Stimulated activated effector memory CD8-positive, alpha-beta T cell treated with anti-CD3 and anti-CD28 coated beads, Interleukin-12 subunit alpha, Interleukin-12 subunit beta, amount 100 ng/mL, for 72 hours (primary cell): ENCODE measurements at regions not wholly inside any gene's neighbourhood (a gene's known extent, or its start where the extent isn't known, plus 50 kb on each side); places are given as distances from the start of the nearest gene placed in this dataset.
A peak's percentile ranks its signal among the peaks of the same experiment; 100 is the strongest.
"Not testable (repeated sequence)": the region's sequence is repeated elsewhere in the genome, so short reads cannot be mapped to it uniquely, and the experiment has no call there.

Experiments
- ATAC-seq: fragments of 150-1000 bp; cut with Tn5 transposase; 2 replicates; pipeline ENCODE4 v1.10.0; 2021
- DNase-seq, 2 donors: peaks; one replicate each; pipeline ENCODE4 v3.0.0; 2021 to 2022; ENCODE audit warnings: low spot score in 2 of 2
- H3K27ac Mint-ChIP-seq: one replicate; pipeline ENCODE4 v1.8.0; 2022; ENCODE audit warnings: mild to moderate bottlenecking, mixed read lengths
- H3K36me3 Mint-ChIP-seq: one replicate; pipeline ENCODE4 v1.8.0; 2022; ENCODE audit warnings: mild to moderate bottlenecking, mixed read lengths
- H3K4me1 Mint-ChIP-seq: one replicate; pipeline ENCODE4 v1.8.0; 2022; ENCODE audit warnings: mixed read lengths
- H3K4me3 Mint-ChIP-seq: one replicate; pipeline ENCODE4 v1.8.0; 2022; ENCODE audit warnings: mild to moderate bottlenecking, mixed read lengths
- H3K9me3 Mint-ChIP-seq: one replicate; pipeline ENCODE4 v1.8.0; 2022; ENCODE audit warnings: mixed read lengths

GRCh38 chr4:49510238-49510637 is 524.2 kb downstream of the CWH43 start:
- not testable (repeated sequence) for H3K27ac Mint-ChIP-seq, ATAC-seq, DNase-seq, H3K4me3 Mint-ChIP-seq, H3K36me3 Mint-ChIP-seq
- H3K4me1 Mint-ChIP-seq, result peaks cover 16% of the 10 kb centered on the region
- peaks cover 43% of the 10 kb centered on the region for H3K9me3 Mint-ChIP-seq

GRCh38 chr4:49511353-49511752 is 525.3 kb downstream of the CWH43 start:
- H3K4me3 Mint-ChIP-seq, H3K36me3 Mint-ChIP-seq, ATAC-seq, H3K27ac Mint-ChIP-seq, DNase-seq: not testable (repeated sequence)
- H3K9me3 Mint-ChIP-seq, result peaks cover 47% of the 10 kb centered on the region
- H3K4me1 Mint-ChIP-seq, result peaks cover 16% of the 10 kb centered on the region

- DNase-seq, H3K36me3 Mint-ChIP-seq, H3K27ac Mint-ChIP-seq, ATAC-seq, H3K4me3 Mint-ChIP-seq: not testable (repeated sequence)
- peaks cover 16% of the 10 kb centered on the region for H3K4me1 Mint-ChIP-seq
- peaks cover 52% of the 10 kb centered on the region for H3K9me3 Mint-ChIP-seq
Measured at GRCh38 chr4:49511881-49512491, 525.9 kb downstream of the CWH43 start.

GRCh38 chr4:49512641-49513545 is 526.8 kb downstream of the CWH43 start:
- H3K4me1 Mint-ChIP-seq, result peaks cover 16% of the 10 kb centered on the region
- DNase-seq, result peak; percentile 23 to 50
- H3K9me3 Mint-ChIP-seq, result peaks cover 52% of the 10 kb centered on the region
- H3K36me3 Mint-ChIP-seq, H3K27ac Mint-ChIP-seq, ATAC-seq, H3K4me3 Mint-ChIP-seq: not testable (repeated sequence)

GRCh38 chr4:49513546-49514115 is 527.6 kb downstream of the CWH43 start:
- not testable (repeated sequence) for H3K36me3 Mint-ChIP-seq, ATAC-seq, DNase-seq, H3K4me3 Mint-ChIP-seq, H3K27ac Mint-ChIP-seq
- Mint-ChIP-seq H3K9me3 (peaks cover 52% of the 10 kb centered on the region), H3K4me1 (peaks cover 16% of the 10 kb centered on the region)

GRCh38 chr4:49514171-49514699 is 528.2 kb downstream of the CWH43 start:
- DNase-seq, H3K27ac Mint-ChIP-seq, H3K36me3 Mint-ChIP-seq, ATAC-seq, H3K4me3 Mint-ChIP-seq: not testable (repeated sequence)
- peaks cover 52% of the 10 kb centered on the region for H3K9me3 Mint-ChIP-seq
- peaks cover 16% of the 10 kb centered on the region for H3K4me1 Mint-ChIP-seq

- Mint-ChIP-seq H3K4me1 (peaks cover 16% of the 10 kb centered on the region), H3K9me3 (peaks cover 52% of the 10 kb centered on the region)
- not testable (repeated sequence) for H3K36me3 Mint-ChIP-seq, H3K4me3 Mint-ChIP-seq, DNase-seq, H3K27ac Mint-ChIP-seq, ATAC-seq
Measured at GRCh38 chr4:49514841-49515240, 528.8 kb downstream of the CWH43 start.

- H3K36me3 Mint-ChIP-seq, H3K27ac Mint-ChIP-seq, DNase-seq, H3K4me3 Mint-ChIP-seq, ATAC-seq: not testable (repeated sequence)
- peaks cover 50% of the 10 kb centered on the region for H3K9me3 Mint-ChIP-seq
- H3K4me1 Mint-ChIP-seq, result peaks cover 16% of the 10 kb centered on the region
Measured at GRCh38 chr4:49515241-49515640, 529.2 kb downstream of the CWH43 start.

GRCh38 chr4:49516096-49516495 is 530.0 kb downstream of the CWH43 start:
- H3K9me3 Mint-ChIP-seq, result peaks cover 43% of the 10 kb centered on the region
- not testable (repeated sequence) for DNase-seq, H3K4me3 Mint-ChIP-seq, H3K36me3 Mint-ChIP-seq, ATAC-seq, H3K27ac Mint-ChIP-seq
- peaks cover 16% of the 10 kb centered on the region for H3K4me1 Mint-ChIP-seq

- no peak for ATAC-seq
- H3K27ac Mint-ChIP-seq, result no peak overlapping the region
- peaks cover 16% of the 10 kb centered on the region for H3K4me1 Mint-ChIP-seq
- H3K36me3 Mint-ChIP-seq, result no peaks in the 10 kb centered on the region
- peaks cover 37% of the 10 kb centered on the region for H3K9me3 Mint-ChIP-seq
- DNase-seq, result no peak
- no peak overlapping the region for H3K4me3 Mint-ChIP-seq
Measured at GRCh38 chr4:49516796-49517195, 530.7 kb downstream of the CWH43 start.

- not testable (repeated sequence) for DNase-seq, H3K36me3 Mint-ChIP-seq, ATAC-seq, H3K27ac Mint-ChIP-seq, H3K4me3 Mint-ChIP-seq
- peaks cover 29% of the 10 kb centered on the region for H3K9me3 Mint-ChIP-seq
- H3K4me1 Mint-ChIP-seq, result peaks cover 16% of the 10 kb centered on the region
Measured at GRCh38 chr4:49517485-49518205, 531.6 kb downstream of the CWH43 start.

- not testable (repeated sequence) for H3K36me3 Mint-ChIP-seq, ATAC-seq, H3K4me3 Mint-ChIP-seq, H3K4me1 Mint-ChIP-seq, H3K27ac Mint-ChIP-seq, DNase-seq
- peaks cover 17% of the 10 kb centered on the region for H3K9me3 Mint-ChIP-seq
Measured at GRCh38 chr4:49519150-49520035, 533.3 kb downstream of the CWH43 start.

GRCh38 chr4:49523816-49524765 is 538.0 kb downstream of the CWH43 start:
- DNase-seq, H3K36me3 Mint-ChIP-seq, ATAC-seq, H3K4me3 Mint-ChIP-seq, H3K4me1 Mint-ChIP-seq, H3K27ac Mint-ChIP-seq, H3K9me3 Mint-ChIP-seq: not testable (repeated sequence)
